ENCODE measurements at regions not wholly inside any gene's neighbourhood (a gene's known extent, or its start where the extent isn't known, plus 50 kb on each side); places are given as distances from the start of the nearest gene placed in this dataset.

GRCh38 chr2:120803764-120804335 lies 68.2 kb downstream of the GLI2 start:
- TF ChIP-seq, protein P1, sequence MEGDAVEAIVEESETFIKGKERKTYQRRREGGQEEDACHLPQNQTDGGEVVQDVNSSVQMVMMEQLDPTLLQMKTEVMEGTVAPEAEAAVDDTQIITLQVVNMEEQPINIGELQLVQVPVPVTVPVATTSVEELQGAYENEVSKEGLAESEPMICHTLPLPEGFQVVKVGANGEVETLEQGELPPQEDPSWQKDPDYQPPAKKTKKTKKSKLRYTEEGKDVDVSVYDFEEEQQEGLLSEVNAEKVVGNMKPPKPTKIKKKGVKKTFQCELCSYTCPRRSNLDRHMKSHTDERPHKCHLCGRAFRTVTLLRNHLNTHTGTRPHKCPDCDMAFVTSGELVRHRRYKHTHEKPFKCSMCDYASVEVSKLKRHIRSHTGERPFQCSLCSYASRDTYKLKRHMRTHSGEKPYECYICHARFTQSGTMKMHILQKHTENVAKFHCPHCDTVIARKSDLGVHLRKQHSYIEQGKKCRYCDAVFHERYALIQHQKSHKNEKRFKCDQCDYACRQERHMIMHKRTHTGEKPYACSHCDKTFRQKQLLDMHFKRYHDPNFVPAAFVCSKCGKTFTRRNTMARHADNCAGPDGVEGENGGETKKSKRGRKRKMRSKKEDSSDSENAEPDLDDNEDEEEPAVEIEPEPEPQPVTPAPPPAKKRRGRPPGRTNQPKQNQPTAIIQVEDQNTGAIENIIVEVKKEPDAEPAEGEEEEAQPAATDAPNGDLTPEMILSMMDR (IDR thresholded peaks at IDR 0.05 in 2 of 3, conservative IDR thresholded peaks at IDR 0.05 in 1 of 3; ENCODE audit: borderline replicate concordance in 1 of 3, insufficient read depth in 1 of 3, low read depth in 2 of 3, low read length in 2 of 3): no peak
- TF ChIP-seq, protein P2, sequence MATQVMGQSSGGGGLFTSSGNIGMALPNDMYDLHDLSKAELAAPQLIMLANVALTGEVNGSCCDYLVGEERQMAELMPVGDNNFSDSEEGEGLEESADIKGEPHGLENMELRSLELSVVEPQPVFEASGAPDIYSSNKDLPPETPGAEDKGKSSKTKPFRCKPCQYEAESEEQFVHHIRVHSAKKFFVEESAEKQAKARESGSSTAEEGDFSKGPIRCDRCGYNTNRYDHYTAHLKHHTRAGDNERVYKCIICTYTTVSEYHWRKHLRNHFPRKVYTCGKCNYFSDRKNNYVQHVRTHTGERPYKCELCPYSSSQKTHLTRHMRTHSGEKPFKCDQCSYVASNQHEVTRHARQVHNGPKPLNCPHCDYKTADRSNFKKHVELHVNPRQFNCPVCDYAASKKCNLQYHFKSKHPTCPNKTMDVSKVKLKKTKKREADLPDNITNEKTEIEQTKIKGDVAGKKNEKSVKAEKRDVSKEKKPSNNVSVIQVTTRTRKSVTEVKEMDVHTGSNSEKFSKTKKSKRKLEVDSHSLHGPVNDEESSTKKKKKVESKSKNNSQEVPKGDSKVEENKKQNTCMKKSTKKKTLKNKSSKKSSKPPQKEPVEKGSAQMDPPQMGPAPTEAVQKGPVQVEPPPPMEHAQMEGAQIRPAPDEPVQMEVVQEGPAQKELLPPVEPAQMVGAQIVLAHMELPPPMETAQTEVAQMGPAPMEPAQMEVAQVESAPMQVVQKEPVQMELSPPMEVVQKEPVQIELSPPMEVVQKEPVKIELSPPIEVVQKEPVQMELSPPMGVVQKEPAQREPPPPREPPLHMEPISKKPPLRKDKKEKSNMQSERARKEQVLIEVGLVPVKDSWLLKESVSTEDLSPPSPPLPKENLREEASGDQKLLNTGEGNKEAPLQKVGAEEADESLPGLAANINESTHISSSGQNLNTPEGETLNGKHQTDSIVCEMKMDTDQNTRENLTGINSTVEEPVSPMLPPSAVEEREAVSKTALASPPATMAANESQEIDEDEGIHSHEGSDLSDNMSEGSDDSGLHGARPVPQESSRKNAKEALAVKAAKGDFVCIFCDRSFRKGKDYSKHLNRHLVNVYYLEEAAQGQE (IDR thresholded peaks at IDR 0.05; ENCODE audit: low read depth): no peak
- TF ChIP-seq POLR2A (IDR thresholded peaks at IDR 0.05; ENCODE audit: borderline replicate concordance, extremely low read depth, insufficient read depth, insufficient read length): no peak
- no peak for TF ChIP-seq EZH2 (IDR thresholded peaks at IDR 0.05)
- TF ChIP-seq POLR2AphosphoS5 (IDR thresholded peaks at IDR 0.05; ENCODE audit: low read depth, low read length): no peak
- TF ChIP-seq SP1 (IDR thresholded peaks at IDR 0.05; ENCODE audit: low read depth): no peak
- TF ChIP-seq ZBTB33 (IDR thresholded peaks at IDR 0.05; ENCODE audit: extremely low read depth, insufficient replicate concordance, low read length): no peak
